Neuronal stem cell (in vitro differentiated cells): ENCODE measurements at regions not wholly inside any gene's neighbourhood (a gene's known extent, or its start where the extent isn't known, plus 50 kb on each side); places are given as distances from the start of the nearest gene placed in this dataset.

Source experiments
- DNase-seq: peaks from one replicate; pipeline ENCODE4 v3.0.0-alpha.2; 2013; ENCODE audit warnings: low spot score
- H2AFZ ChIP-seq: one replicate; pipeline ENCODE4 v1.6.1; 2013; ENCODE audit warnings: mild to moderate bottlenecking, low read length, inconsistent platforms
- H2AK5ac ChIP-seq: 2 replicates; pipeline ENCODE4 v1.6.1; 2013; ENCODE audit warnings: low read depth, mild to moderate bottlenecking, inconsistent platforms, low read length, moderate library complexity, mixed read lengths
- H2BK120ac ChIP-seq: 2 replicates; pipeline ENCODE4 v1.6.1; 2013; ENCODE audit warnings: low read depth, mild to moderate bottlenecking, inconsistent platforms, low read length, moderate library complexity, mixed read lengths
- H2BK12ac ChIP-seq: one replicate; pipeline ENCODE4 v1.6.1; 2013; ENCODE audit warnings: low read length, inconsistent platforms
- H2BK15ac ChIP-seq: 2 replicates; pipeline ENCODE4 v1.6.1; 2013; ENCODE audit warnings: mild to moderate bottlenecking, low read length, inconsistent platforms, mixed read lengths
- H2BK5ac ChIP-seq: one replicate; pipeline ENCODE4 v1.6.1; 2013; ENCODE audit warnings: inconsistent platforms, mild to moderate bottlenecking, low read length, moderate library complexity
- H3K14ac ChIP-seq: one replicate; pipeline ENCODE4 v1.6.1; 2013; ENCODE audit warnings: low read length, inconsistent platforms
- H3K18ac ChIP-seq: 2 replicates; pipeline ENCODE4 v1.6.1; 2013; ENCODE audit warnings: low read length, inconsistent platforms
- H3K23ac ChIP-seq: 2 replicates; pipeline ENCODE4 v1.6.1; 2013; ENCODE audit warnings: low read depth, mild to moderate bottlenecking, mixed read lengths, low read length, inconsistent platforms; ENCODE audit not compliant: poor library complexity
- H3K27ac ChIP-seq: replicated peaks from 3 replicates; pipeline ENCODE4 v1.5.1; 2013; ENCODE audit warnings: low read length, inconsistent platforms
- H3K27me3 ChIP-seq, 3 experiments: 2 replicates each; pipeline ENCODE4 v1.6.1; 2013; ENCODE audit warnings: low read length in 3 of 3, mild to moderate bottlenecking in 2 of 3, inconsistent platforms in 1 of 3, low read depth in 1 of 3, mixed read lengths in 1 of 3, moderate library complexity in 1 of 3; ENCODE audit not compliant: control insufficient read depth in 3 of 3, insufficient read depth in 3 of 3
- H3K36me3 ChIP-seq, 2 donors: replicated peaks in 1 of 2; 2 replicates each; pipeline ENCODE4 v1.6.1; 2013; ENCODE audit warnings: low read length in 2 of 2; ENCODE audit not compliant: control insufficient read depth in 2 of 2, insufficient read depth in 2 of 2
- H3K4ac ChIP-seq: 2 replicates; pipeline ENCODE4 v1.6.1; 2013; ENCODE audit warnings: inconsistent platforms, mild to moderate bottlenecking, low read length, moderate library complexity
- H3K4me1 ChIP-seq, 2 donors: 1 replicate in 1 of 2; 2 replicates in 1 of 2; pipeline ENCODE4 v1.6.1; 2013; ENCODE audit warnings: low read length in 2 of 2, low read depth in 1 of 2; ENCODE audit not compliant: control insufficient read depth in 2 of 2, insufficient read depth in 1 of 2
- H3K4me2 ChIP-seq: one replicate; pipeline ENCODE4 v1.6.1; 2013; ENCODE audit warnings: mild to moderate bottlenecking, low read length, inconsistent platforms; ENCODE audit not compliant: insufficient read depth, poor library complexity, severe bottlenecking
- H3K4me3 ChIP-seq, 2 donors: 2 replicates each; pipeline ENCODE4 v1.5.1; 2013; ENCODE audit warnings: low read length in 2 of 2, mild to moderate bottlenecking in 2 of 2, inconsistent platforms in 1 of 2, moderate library complexity in 1 of 2
- H3K79me1 ChIP-seq: one replicate; pipeline ENCODE4 v1.6.1; 2013; ENCODE audit warnings: low read depth, mild to moderate bottlenecking, inconsistent platforms, low read length, moderate library complexity
- H3K9ac ChIP-seq: one replicate; pipeline ENCODE4 v1.6.1; 2013; ENCODE audit warnings: mild to moderate bottlenecking, low read depth, low read length, inconsistent platforms; ENCODE audit not compliant: poor library complexity
- H3K9me3 ChIP-seq, 2 donors: replicated peaks in 1 of 2; 2 replicates each; pipeline versions ENCODE3 to v1.6.1; 2013; ENCODE audit warnings: low read length in 2 of 2, mild to moderate bottlenecking in 2 of 2, inconsistent platforms in 1 of 2, low read depth in 1 of 2, mixed read lengths in 1 of 2, moderate library complexity in 1 of 2; ENCODE audit not compliant: control insufficient read depth in 2 of 2, insufficient read depth in 1 of 2
- H4K8ac ChIP-seq: one replicate; pipeline ENCODE4 v1.6.1; 2013; ENCODE audit warnings: low read depth, mild to moderate bottlenecking, inconsistent platforms, low read length, moderate library complexity
- H4K91ac ChIP-seq: one replicate; pipeline ENCODE4 v1.6.1; 2013; ENCODE audit warnings: low read length, low read depth, mild to moderate bottlenecking, inconsistent platforms; ENCODE audit not compliant: poor library complexity
- WGBS, 2 donors: extraction: QIAGEN DNeasy Blood & Tissue Kit; methylation state at CpG; one replicate each; pipeline ENCODE4 v1.1.7; 2013; ENCODE audit warnings: missing lambda C conversion rate in 2 of 2, mixed read lengths in 1 of 2; ENCODE audit not compliant: insufficient read length in 2 of 2, insufficient replicate concordance in 1 of 2; ENCODE audit errors: extremely low coverage in 2 of 2; 5-methylcytosine and 5-hydroxymethylcytosine counted together

DNA sequence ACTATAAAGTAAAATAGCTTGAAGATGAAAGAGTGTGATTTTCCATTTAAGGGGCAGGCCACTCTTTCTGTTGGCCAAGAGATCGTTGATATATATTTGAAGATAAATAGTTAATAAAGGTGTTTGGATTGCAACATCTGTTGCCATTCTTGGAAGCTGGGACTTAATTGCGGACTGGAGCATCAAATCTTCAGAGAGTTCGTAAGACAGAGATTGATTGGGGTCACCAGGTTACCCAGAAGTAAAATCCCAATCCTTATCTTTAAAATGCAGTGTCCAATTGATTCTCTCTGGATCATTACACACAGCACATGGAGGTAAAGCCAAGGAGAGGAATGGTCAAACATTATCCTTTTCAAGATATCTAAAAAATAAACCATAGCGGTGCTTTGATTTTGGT lies 220.8 kb upstream of the HES1 start:
- Histone ChIP-seq H2AK5ac (no peak overlapping the region), H2BK12ac (no peak overlapping the region), H3K9ac (no peak overlapping the region), H3K27ac (no peak overlapping the region), H4K91ac (no peak overlapping the region), H3K4me1 (peaks cover 13 to 20% of the 10 kb centered on the region in 2 donors), H2AFZ (no peak overlapping the region), H2BK5ac (no peak overlapping the region), H2BK120ac (no peak overlapping the region), H3K9me3 (peaks cover 0 to 3% of the 10 kb centered on the region in 2 donors), H3K4me3 (no peak overlapping the region), H4K8ac (no peak overlapping the region), H3K14ac (no peak overlapping the region), H3K27me3 (no peaks in the 10 kb centered on the region), H3K79me1 (no peaks in the 10 kb centered on the region), H3K18ac (no peak overlapping the region), H2BK15ac (no peak overlapping the region), H3K36me3 (no peaks in the 10 kb centered on the region), H3K23ac (no peak overlapping the region), H3K4me2 (no peak overlapping the region), H3K4ac (no peak overlapping the region)
- WGBS, 2 donors = no CpG with 5 or more reads among the region's 4 CpGs
- DNase-seq = no peak

DNA sequence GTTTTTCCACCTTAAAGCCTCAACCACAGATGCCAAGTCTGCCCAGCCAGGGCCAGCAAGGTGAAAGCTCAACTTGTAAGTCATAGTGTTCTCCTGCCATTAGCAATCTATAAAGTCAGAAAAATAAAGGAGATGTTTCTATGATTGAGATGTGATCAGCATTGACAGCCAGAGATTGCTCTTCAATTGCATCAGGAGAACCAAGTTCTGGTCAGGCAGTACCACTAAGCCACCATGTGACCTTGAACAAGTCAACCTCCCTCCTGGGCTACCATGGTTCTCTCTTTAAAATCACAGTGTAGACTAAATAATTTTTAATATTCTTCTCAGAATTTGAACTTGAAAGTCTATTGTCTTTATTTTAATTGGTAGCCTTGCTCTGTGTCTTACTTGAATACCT lies 220.3 kb upstream of the HES1 start:
- Histone ChIP-seq H3K9ac (no peak overlapping the region), H2BK12ac (no peak overlapping the region), H3K4me2 (no peak overlapping the region), H3K4me3 (no peak overlapping the region), H3K36me3 (no peaks in the 10 kb centered on the region), H3K27me3 (no peaks in the 10 kb centered on the region), H3K27ac (no peak overlapping the region), H2AK5ac (no peak overlapping the region), H2AFZ (no peak overlapping the region), H3K4me1 (peaks cover 13 to 20% of the 10 kb centered on the region in 2 donors), H3K23ac (no peak overlapping the region), H4K8ac (no peak overlapping the region), H3K9me3 (peaks cover under 1 to 3% of the 10 kb centered on the region in 2 donors), H2BK15ac (no peak overlapping the region), H3K4ac (no peak overlapping the region), H4K91ac (no peak overlapping the region), H3K18ac (no peak overlapping the region), H3K14ac (no peak overlapping the region), H2BK5ac (no peak overlapping the region), H2BK120ac (no peak overlapping the region), H3K79me1 (no peaks in the 10 kb centered on the region)
- no peak for DNase-seq

DNA sequence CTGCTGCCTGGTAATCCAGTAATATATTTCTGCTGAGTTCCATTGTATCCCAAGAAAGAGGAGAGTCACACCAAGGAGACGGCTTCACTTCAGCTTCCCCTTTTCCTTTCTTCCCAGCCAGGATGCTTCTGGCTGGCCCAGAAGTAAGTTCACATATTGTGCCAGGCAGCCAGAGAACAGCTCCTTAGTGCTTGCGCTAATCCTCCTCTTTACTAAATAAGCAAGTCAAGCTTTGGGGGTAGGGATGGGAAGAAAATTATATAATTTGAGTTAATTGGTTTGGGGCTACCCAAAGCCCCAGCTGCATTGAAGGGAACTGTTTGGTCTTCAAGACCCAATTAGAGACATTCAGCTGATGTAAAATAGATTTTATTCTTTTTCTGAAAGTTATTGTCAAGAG lies 218.8 kb upstream of the HES1 start:
- Histone ChIP-seq H3K27ac (peak overlapping the region; percentile 31), H3K9me3 (peaks cover 3 to 10% of the 10 kb centered on the region in 2 donors)
- no CpG with 5 or more reads among the region's 2 CpGs for WGBS, 2 donors

DNA sequence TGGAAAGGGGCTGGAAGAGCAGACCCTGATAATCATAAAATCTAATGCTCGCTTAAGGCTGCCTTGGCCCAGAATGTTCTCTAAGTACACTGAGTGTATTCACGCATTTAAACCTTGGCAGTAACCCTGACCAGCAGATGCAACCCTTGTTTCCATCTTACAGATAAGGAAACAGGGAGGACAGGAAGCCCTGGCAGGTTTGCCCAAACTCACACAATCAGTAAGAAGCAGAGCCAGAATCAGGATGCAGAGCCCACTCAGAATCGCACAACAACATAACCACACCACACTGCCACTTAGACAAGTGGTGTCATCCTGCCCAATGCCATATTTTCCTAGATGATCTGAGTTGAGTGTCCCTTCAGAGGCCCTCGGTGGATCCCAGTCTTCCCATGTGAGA lies 214.5 kb upstream of the HES1 start:
- no peak overlapping the region for H3K4me3 ChIP-seq
- H2BK5ac ChIP-seq = no peak overlapping the region
- H3K23ac ChIP-seq = no peak overlapping the region
- H2AFZ ChIP-seq = no peak overlapping the region
- WGBS, 2 donors = no CpG with 5 or more reads among the region's 4 CpGs
- no peak overlapping the region for H3K27ac ChIP-seq
- no peaks in the 10 kb centered on the region for H3K36me3 ChIP-seq
- no peak overlapping the region for H3K4ac ChIP-seq
- H3K4me2 ChIP-seq = no peak overlapping the region
- H2BK12ac ChIP-seq = no peak overlapping the region
- H3K9me3 ChIP-seq = peaks cover 3 to 24% of the 10 kb centered on the region in 2 donors
- H3K9ac ChIP-seq = no peak overlapping the region
- no peak overlapping the region for H2AK5ac ChIP-seq
- no peak overlapping the region for H3K18ac ChIP-seq
- H4K8ac ChIP-seq = no peak overlapping the region
- no peak for DNase-seq
- H2BK15ac ChIP-seq = no peak overlapping the region
- no peak overlapping the region for H3K14ac ChIP-seq
- H3K4me1 ChIP-seq = peaks cover 5 to 10% of the 10 kb centered on the region in 2 donors
- H2BK120ac ChIP-seq = no peak overlapping the region
- H4K91ac ChIP-seq = no peak overlapping the region
- no peaks in the 10 kb centered on the region for H3K27me3 ChIP-seq
- no peaks in the 10 kb centered on the region for H3K79me1 ChIP-seq

More for the DNA sequence above, 218.8 kb upstream of the HES1 start:
- no peak overlapping the region for H3K14ac ChIP-seq
- H4K8ac ChIP-seq = no peak overlapping the region
- H3K4me3 ChIP-seq = no peak overlapping the region
- H2AK5ac ChIP-seq = no peak overlapping the region
- H3K9ac ChIP-seq = no peak overlapping the region
- no peak overlapping the region for H2BK15ac ChIP-seq
- no peak overlapping the region for H2BK12ac ChIP-seq
- no peak for DNase-seq
- no peak overlapping the region for H3K4ac ChIP-seq
- H3K36me3 ChIP-seq = no peaks in the 10 kb centered on the region
- no peak overlapping the region for H3K4me2 ChIP-seq
- peaks cover 5 to 10% of the 10 kb centered on the region in 2 donors for H3K4me1 ChIP-seq
- H3K27me3 ChIP-seq = no peaks in the 10 kb centered on the region
- no peak overlapping the region for H3K18ac ChIP-seq
- no peaks in the 10 kb centered on the region for H3K79me1 ChIP-seq
- H2BK120ac ChIP-seq = no peak overlapping the region
- H2AFZ ChIP-seq = no peak overlapping the region
- H2BK5ac ChIP-seq = no peak overlapping the region
- no peak overlapping the region for H4K91ac ChIP-seq
- no peak overlapping the region for H3K23ac ChIP-seq
